ENCODE measurements at regions not wholly inside any gene's neighbourhood (a gene's known extent, or its start where the extent isn't known, plus 50 kb on each side); places are given as distances from the start of the nearest gene placed in this dataset.

DNA sequence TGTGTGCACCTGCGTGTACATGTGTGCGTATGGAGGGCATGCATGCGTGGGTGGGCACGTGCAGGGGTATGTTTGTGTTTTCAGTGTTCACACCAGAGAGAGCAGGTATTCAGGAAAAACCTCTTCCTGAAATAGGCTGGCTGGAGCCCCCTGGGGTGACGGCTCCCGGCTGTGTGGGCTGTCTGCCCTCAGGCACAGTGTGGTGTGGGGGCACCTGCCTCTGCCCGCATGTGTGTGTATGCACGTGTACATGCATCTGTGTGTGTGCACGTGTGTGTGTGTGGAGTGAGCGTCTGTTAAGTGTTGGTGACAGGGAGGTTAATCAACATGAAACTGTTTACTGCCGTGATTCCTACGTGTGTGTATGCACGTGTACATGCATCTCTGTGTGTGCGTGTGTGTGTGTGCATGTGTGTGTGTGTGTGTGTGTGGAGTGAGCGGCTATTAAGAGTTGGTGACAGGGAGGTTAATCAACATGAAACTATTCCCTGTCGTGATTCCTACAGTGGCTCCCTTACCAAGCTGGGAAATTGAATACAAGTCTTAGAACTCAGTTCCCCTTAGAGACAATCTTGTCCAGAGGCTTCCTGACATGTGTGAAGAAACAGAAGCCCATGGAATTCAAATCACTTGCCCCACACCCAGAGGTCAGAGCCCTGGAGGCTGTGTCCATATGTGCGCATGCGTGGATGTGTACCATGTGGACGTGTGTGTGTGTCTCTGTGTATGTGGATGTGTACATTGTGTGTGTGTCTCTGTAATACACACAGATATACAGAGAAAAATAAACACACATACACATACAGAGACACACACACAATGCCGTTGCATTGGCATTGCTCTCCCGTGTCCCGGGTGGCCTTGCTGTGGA lies 372.4 kb upstream of the IRX4 start:
- ATAC-seq (no peak), DNase-seq (no peak)
- no peaks in the 10 kb centered on the region for H3K4me1 ChIP-seq (ENCODE audit: insufficient read depth, low read length)
- ChIA-PET POLR2A (ENCODE audit: unreplicated experiment) (no interaction called here), CTCF (no interaction called here)
- H2AFZ ChIP-seq (ENCODE audit: low read length), result no peak overlapping the region
- H3K9me2 ChIP-seq (replicated peaks; ENCODE audit: low read length), result no peaks in the 10 kb centered on the region
- no peaks in the 10 kb centered on the region for H3K36me3 ChIP-seq (ENCODE audit: low read depth, low read length)
- intact Hi-C loops (cut with micrococcal nuclease), result no loop called here
- no TSS peak for BruUV-seq (replicated peaks)
- H3K27me3 ChIP-seq (ENCODE audit: low read length), result peaks cover 16% of the 10 kb centered on the region
- no peaks in the 10 kb centered on the region for H3K9me3 ChIP-seq (ENCODE audit: low read length)
- no peaks in the 10 kb centered on the region for H3F3A ChIP-seq (ENCODE audit: low read length, unreplicated experiment)
- no peak overlapping the region for H3K9ac ChIP-seq (ENCODE audit: low read length)
- no peak overlapping the region for H3K27ac ChIP-seq (ENCODE audit: low read length)
- no peak overlapping the region for H3K4me2 ChIP-seq (ENCODE audit: low read length)
- TF ChIP-seq, protein P1, sequence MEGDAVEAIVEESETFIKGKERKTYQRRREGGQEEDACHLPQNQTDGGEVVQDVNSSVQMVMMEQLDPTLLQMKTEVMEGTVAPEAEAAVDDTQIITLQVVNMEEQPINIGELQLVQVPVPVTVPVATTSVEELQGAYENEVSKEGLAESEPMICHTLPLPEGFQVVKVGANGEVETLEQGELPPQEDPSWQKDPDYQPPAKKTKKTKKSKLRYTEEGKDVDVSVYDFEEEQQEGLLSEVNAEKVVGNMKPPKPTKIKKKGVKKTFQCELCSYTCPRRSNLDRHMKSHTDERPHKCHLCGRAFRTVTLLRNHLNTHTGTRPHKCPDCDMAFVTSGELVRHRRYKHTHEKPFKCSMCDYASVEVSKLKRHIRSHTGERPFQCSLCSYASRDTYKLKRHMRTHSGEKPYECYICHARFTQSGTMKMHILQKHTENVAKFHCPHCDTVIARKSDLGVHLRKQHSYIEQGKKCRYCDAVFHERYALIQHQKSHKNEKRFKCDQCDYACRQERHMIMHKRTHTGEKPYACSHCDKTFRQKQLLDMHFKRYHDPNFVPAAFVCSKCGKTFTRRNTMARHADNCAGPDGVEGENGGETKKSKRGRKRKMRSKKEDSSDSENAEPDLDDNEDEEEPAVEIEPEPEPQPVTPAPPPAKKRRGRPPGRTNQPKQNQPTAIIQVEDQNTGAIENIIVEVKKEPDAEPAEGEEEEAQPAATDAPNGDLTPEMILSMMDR (conservative IDR thresholded peaks at IDR 0.05; ENCODE audit: low read depth, low read length), result no peak
- TF ChIP-seq EZH2phosphoT487 (IDR thresholded peaks at IDR 0.05; ENCODE audit: borderline replicate concordance, low read length), result no peak
- TF ChIP-seq EZH2 (IDR thresholded peaks at IDR 0.05; ENCODE audit: low read length, unreplicated experiment), result no peak
- H3K79me2 ChIP-seq (ENCODE audit: low read length), result no peaks in the 10 kb centered on the region
- H3K4me3 ChIP-seq (ENCODE audit: low read length), result no peak overlapping the region
- H4K20me1 ChIP-seq (ENCODE audit: low read length), result no peaks in the 10 kb centered on the region

- BruUV-seq (replicated peaks), result no TSS peak
- no peaks in the 10 kb centered on the region for H3K79me2 ChIP-seq (ENCODE audit: low read length)
- H3K27me3 ChIP-seq (ENCODE audit: low read length), result peaks cover 16% of the 10 kb centered on the region
Measured at GRCh38 chr5:2254406-2254805, 371.7 kb upstream of the IRX4 start.

More at GRCh38 chr5:2254406-2254805, 371.7 kb upstream of the IRX4 start:
- H3K36me3 ChIP-seq (ENCODE audit: low read depth, low read length), result no peaks in the 10 kb centered on the region
- TF ChIP-seq, protein P1 (conservative IDR thresholded peaks at IDR 0.05; ENCODE audit: low read depth, low read length), result no peak
- no peak for TF ChIP-seq EZH2phosphoT487 (IDR thresholded peaks at IDR 0.05; ENCODE audit: borderline replicate concordance, low read length)
- TF ChIP-seq EZH2 (IDR thresholded peaks at IDR 0.05; ENCODE audit: low read length, unreplicated experiment), result no peak
- intact Hi-C loops (cut with micrococcal nuclease), result no loop called here
- no peak overlapping the region for H3K4me2 ChIP-seq (ENCODE audit: low read length)
- ATAC-seq, result no peak
- no peak overlapping the region for H2AFZ ChIP-seq (ENCODE audit: low read length)
- DNase-seq, result no peak
- ChIA-PET POLR2A (ENCODE audit: unreplicated experiment) (no interaction called here), CTCF (no interaction called here)
- H3K4me3 ChIP-seq (ENCODE audit: low read length), result no peak overlapping the region
- H3F3A ChIP-seq (ENCODE audit: low read length, unreplicated experiment), result no peaks in the 10 kb centered on the region
- no peak overlapping the region for H3K27ac ChIP-seq (ENCODE audit: low read length)
- no peak overlapping the region for H3K9ac ChIP-seq (ENCODE audit: low read length)
- no peaks in the 10 kb centered on the region for H3K9me2 ChIP-seq (replicated peaks; ENCODE audit: low read length)
- H4K20me1 ChIP-seq (ENCODE audit: low read length), result no peaks in the 10 kb centered on the region
- H3K4me1 ChIP-seq (ENCODE audit: insufficient read depth, low read length), result no peaks in the 10 kb centered on the region
- H3K9me3 ChIP-seq (ENCODE audit: low read length), result no peaks in the 10 kb centered on the region
